GM23248 (cell line): ENCODE measurements at regions not wholly inside any gene's neighbourhood (a gene's known extent, or its start where the extent isn't known, plus 50 kb on each side); places are given as distances from the start of the nearest gene placed in this dataset.

Source experiments
- DNase-seq: peaks from one replicate; pipeline ENCODE4 v3.0.0-alpha.2; 2015
- H2AFZ ChIP-seq: fragments of 200-600 bp; sonication (generic); 2 replicates; pipeline ENCODE4 v1.6.1; 2016; ENCODE audit warnings: antibody characterized with exemption
- H3F3A ChIP-seq: fragments of 200-600 bp; sonication (generic); 2 replicates; pipeline ENCODE4 v1.6.1; 2016; ENCODE audit warnings: mild to moderate bottlenecking, antibody characterized with exemption, mixed run types; ENCODE audit not compliant: insufficient read depth
- H3K27ac ChIP-seq: fragments of 200-600 bp; sonication (generic); 2 replicates; pipeline ENCODE4 v1.5.1; 2016; ENCODE audit warnings: mild to moderate bottlenecking
- H3K27me3 ChIP-seq: fragments of 200-600 bp; sonication (generic); replicated peaks from 2 replicates; pipeline ENCODE4 v1.6.1; 2016; ENCODE audit warnings: mild to moderate bottlenecking; ENCODE audit not compliant: insufficient read depth
- H3K36me3 ChIP-seq: fragments of 200-600 bp; sonication (generic); 2 replicates; pipeline ENCODE4 v1.6.1; 2016; ENCODE audit warnings: low read depth, mild to moderate bottlenecking
- H3K4me1 ChIP-seq: fragments of 200-600 bp; sonication (generic); 2 replicates; pipeline ENCODE4 v1.6.1; 2016; ENCODE audit warnings: mild to moderate bottlenecking; ENCODE audit not compliant: insufficient read depth
- H3K4me2 ChIP-seq: fragments of 200-600 bp; sonication (generic); one replicate; pipeline ENCODE4 v1.6.1; 2016; ENCODE audit warnings: mild to moderate bottlenecking; ENCODE audit not compliant: unreplicated experiment
- H3K4me3 ChIP-seq: fragments of 200-600 bp; sonication (generic); 2 replicates; pipeline ENCODE4 v1.5.1; 2016; ENCODE audit warnings: mild to moderate bottlenecking
- H3K79me2 ChIP-seq: fragments of 200-600 bp; sonication (generic); 2 replicates; pipeline ENCODE4 v1.6.1; 2016; ENCODE audit warnings: mild to moderate bottlenecking; ENCODE audit not compliant: insufficient read depth
- H3K9ac ChIP-seq: fragments of 200-600 bp; sonication (generic); 2 replicates; pipeline ENCODE4 v1.6.1; 2016; ENCODE audit warnings: mild to moderate bottlenecking
- H3K9me2 ChIP-seq: fragments of 200-600 bp; sonication (generic); 2 replicates; pipeline ENCODE4 v1.6.1; 2016; ENCODE audit warnings: mixed run types, mild to moderate bottlenecking, moderate library complexity; ENCODE audit not compliant: insufficient read depth
- H3K9me3 ChIP-seq: fragments of 200-600 bp; sonication (generic); one replicate; pipeline ENCODE4 v1.6.1; 2017; ENCODE audit warnings: low read depth
- H4K20me1 ChIP-seq: fragments of 200-600 bp; sonication (generic); 2 replicates; pipeline ENCODE4 v1.6.0; 2016; ENCODE audit not compliant: insufficient read depth
- EZH2 ChIP-seq: fragments of 200-600 bp; sonication (generic); IDR thresholded peaks from 2 replicates; pipeline ENCODE4 v1.6.1; 2018; ENCODE audit warnings: antibody characterized with exemption, mild to moderate bottlenecking; ENCODE audit not compliant: insufficient read depth, poor library complexity, severe bottlenecking
- EZH2phosphoT487 ChIP-seq: fragments of 200-600 bp; sonication (generic); IDR thresholded peaks from 2 replicates; pipeline ENCODE4 v1.6.1; 2018; ENCODE audit warnings: antibody characterized with exemption, moderate library complexity, mild to moderate bottlenecking, low read depth; ENCODE audit not compliant: insufficient read depth
- whole genome bisulfite sequencing, 2 experiments: methylation state at CpG; one replicate each; pipeline ENCODE4 v1.1.6; 2015 to 2017; ENCODE audit warnings: low lambda C conversion rate in 2 of 2, low coverage in 1 of 2; ENCODE audit errors: missing lambda C conversion rate in 2 of 2; 5-methylcytosine and 5-hydroxymethylcytosine counted together
- in situ Hi-C: fragments of 300-500 bp; cut with MboI; formaldehyde crosslinking; loops from 2 replicates; pipeline ENCODE4 v1.15.0; 2020

- no peaks in the 10 kb centered on the region for H3K27me3 ChIP-seq
- H3K79me2 ChIP-seq = no peaks in the 10 kb centered on the region
- no peak overlapping the region for H3K9ac ChIP-seq
- no peak overlapping the region for H2AFZ ChIP-seq
- H3K9me3 ChIP-seq = no peaks in the 10 kb centered on the region
- H3K4me2 ChIP-seq = no peak overlapping the region
- in situ Hi-C loops = no loop called here
- H3K4me1 ChIP-seq = no peaks in the 10 kb centered on the region
- H3K36me3 ChIP-seq = no peaks in the 10 kb centered on the region
- no peaks in the 10 kb centered on the region for H3K9me2 ChIP-seq
- no peak for DNase-seq
- 57 to 63% methylated on average over 7 of the region's 7 CpGs for WGBS, 2 experiments
- H3K4me3 ChIP-seq = no peak overlapping the region
- H3K27ac ChIP-seq = no peak overlapping the region
- no peak for TF ChIP-seq EZH2phosphoT487
- TF ChIP-seq EZH2 = no peak
- H4K20me1 ChIP-seq = no peaks in the 10 kb centered on the region
- H3F3A ChIP-seq = no peaks in the 10 kb centered on the region
These were observed 2266.4 kb upstream of the TENM3 start for GRCh38 chr4:179976777-179977176.

GRCh38 chr4:179977378-179977777 is 2265.8 kb upstream of the TENM3 start:
- Histone ChIP-seq H2AFZ (no peak overlapping the region), H3F3A (no peaks in the 10 kb centered on the region), H3K4me1 (no peaks in the 10 kb centered on the region), H3K4me2 (no peak overlapping the region), H3K9me3 (no peaks in the 10 kb centered on the region), H3K4me3 (no peak overlapping the region), H3K27ac (no peak overlapping the region), H3K36me3 (no peaks in the 10 kb centered on the region), H4K20me1 (no peaks in the 10 kb centered on the region), H3K9ac (no peak overlapping the region), H3K79me2 (no peaks in the 10 kb centered on the region), H3K9me2 (no peaks in the 10 kb centered on the region), H3K27me3 (no peaks in the 10 kb centered on the region)
- no peak for DNase-seq
- in situ Hi-C loops = no loop called here
- TF ChIP-seq EZH2 (no peak), EZH2phosphoT487 (no peak)

GRCh38 chr4:179981161-179981560 is 2262.0 kb upstream of the TENM3 start:
- H4K20me1 ChIP-seq = no peaks in the 10 kb centered on the region
- H3K79me2 ChIP-seq = no peaks in the 10 kb centered on the region
- H3K4me3 ChIP-seq = no peak overlapping the region
- H3K9me3 ChIP-seq = no peaks in the 10 kb centered on the region
- in situ Hi-C loops = no loop called here
- H3K27ac ChIP-seq = no peak overlapping the region
- H3K9ac ChIP-seq = no peak overlapping the region
- DNase-seq = no peak
- H2AFZ ChIP-seq = no peak overlapping the region
- H3K36me3 ChIP-seq = no peaks in the 10 kb centered on the region
- no peaks in the 10 kb centered on the region for H3K4me1 ChIP-seq
- H3K9me2 ChIP-seq = no peaks in the 10 kb centered on the region
- no peaks in the 10 kb centered on the region for H3F3A ChIP-seq
- H3K27me3 ChIP-seq = no peaks in the 10 kb centered on the region
- TF ChIP-seq EZH2 (no peak), EZH2phosphoT487 (no peak)
- no peak overlapping the region for H3K4me2 ChIP-seq

- 13 to 34% methylated on average over 4 of the region's 4 CpGs for WGBS, 2 experiments
- Histone ChIP-seq H3K4me2 (no peak overlapping the region), H3K9me3 (no peaks in the 10 kb centered on the region), H3K9ac (no peak overlapping the region), H4K20me1 (no peaks in the 10 kb centered on the region), H3K4me3 (no peak overlapping the region), H3K27me3 (no peaks in the 10 kb centered on the region), H3F3A (no peaks in the 10 kb centered on the region), H3K9me2 (no peaks in the 10 kb centered on the region), H2AFZ (no peak overlapping the region), H3K36me3 (no peaks in the 10 kb centered on the region), H3K4me1 (no peaks in the 10 kb centered on the region), H3K27ac (no peak overlapping the region), H3K79me2 (no peaks in the 10 kb centered on the region)
- DNase-seq = no peak
- in situ Hi-C loops = no loop called here
- TF ChIP-seq EZH2phosphoT487 = no peak
- no peak for TF ChIP-seq EZH2
These were observed 2253.2 kb upstream of the TENM3 start for GRCh38 chr4:179989975-179990374.

GRCh38 chr4:180009316-180009715 is 2233.9 kb upstream of the TENM3 start:
- TF ChIP-seq EZH2 (no peak), EZH2phosphoT487 (no peak)
- no peak overlapping the region for H3K4me3 ChIP-seq
- no peak overlapping the region for H2AFZ ChIP-seq
- no peaks in the 10 kb centered on the region for H3K9me2 ChIP-seq
- H3K4me2 ChIP-seq = no peak overlapping the region
- no peak overlapping the region for H3K27ac ChIP-seq
- H3K36me3 ChIP-seq = no peaks in the 10 kb centered on the region
- no peaks in the 10 kb centered on the region for H3K79me2 ChIP-seq
- no peak for DNase-seq
- H3K9me3 ChIP-seq = no peaks in the 10 kb centered on the region
- no peak overlapping the region for H3K9ac ChIP-seq
- no peaks in the 10 kb centered on the region for H4K20me1 ChIP-seq
- 26 to 38% methylated on average over 2 of the region's 2 CpGs for WGBS, 2 experiments
- no peaks in the 10 kb centered on the region for H3K27me3 ChIP-seq
- H3K4me1 ChIP-seq = no peaks in the 10 kb centered on the region
- in situ Hi-C loops = no loop called here
- no peaks in the 10 kb centered on the region for H3F3A ChIP-seq
